ENCODE measurements at regions not wholly inside any gene's neighbourhood (a gene's known extent, or its start where the extent isn't known, plus 50 kb on each side); places are given as distances from the start of the nearest gene placed in this dataset.

DNA sequence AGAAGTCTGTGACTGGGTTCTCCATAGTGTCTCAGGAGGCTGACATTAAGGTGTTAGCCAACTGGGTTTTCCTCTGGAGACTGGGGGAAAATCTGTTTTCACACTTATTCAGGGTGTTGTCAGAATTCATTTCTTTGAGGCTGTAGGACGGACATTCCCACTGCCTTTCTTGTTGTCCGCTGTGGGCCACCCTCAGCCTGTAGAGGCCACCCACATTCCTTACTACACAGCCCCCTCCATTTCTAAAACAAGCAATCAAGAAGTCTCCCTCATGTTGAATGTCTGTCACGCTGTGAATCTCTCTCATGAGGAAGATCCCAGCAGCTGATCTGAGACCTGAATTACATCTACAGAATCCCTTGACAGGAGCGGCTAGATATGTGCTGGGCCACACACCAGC lies 295.5 kb upstream of the RUNX1 start:
- ChIA-PET POLR2A (no interaction called here), CTCF (no interaction called here)
- TF ChIP-seq, protein P1, sequence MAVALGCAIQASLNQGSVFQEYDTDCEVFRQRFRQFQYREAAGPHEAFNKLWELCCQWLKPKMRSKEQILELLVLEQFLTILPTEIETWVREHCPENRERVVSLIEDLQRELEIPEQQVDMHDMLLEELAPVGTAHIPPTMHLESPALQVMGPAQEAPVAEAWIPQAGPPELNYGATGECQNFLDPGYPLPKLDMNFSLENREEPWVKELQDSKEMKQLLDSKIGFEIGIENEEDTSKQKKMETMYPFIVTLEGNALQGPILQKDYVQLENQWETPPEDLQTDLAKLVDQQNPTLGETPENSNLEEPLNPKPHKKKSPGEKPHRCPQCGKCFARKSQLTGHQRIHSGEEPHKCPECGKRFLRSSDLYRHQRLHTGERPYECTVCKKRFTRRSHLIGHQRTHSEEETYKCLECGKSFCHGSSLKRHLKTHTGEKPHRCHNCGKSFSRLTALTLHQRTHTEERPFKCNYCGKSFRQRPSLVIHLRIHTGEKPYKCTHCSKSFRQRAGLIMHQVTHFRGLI (tag by site-specific recombination; IDR thresholded peaks at IDR 0.05) = no peak
- TF ChIP-seq ZNF626 (tag by site-specific recombination; IDR thresholded peaks at IDR 0.05) = no peak
- TF ChIP-seq ZEB2 (tag by site-specific recombination; IDR thresholded peaks at IDR 0.05) = no peak
- no peaks in the 10 kb centered on the region for H3K9me3 ChIP-seq (ENCODE audit: control insufficient read depth, insufficient read depth, low read depth, low read length)
- no peak overlapping the region for H3K4me3 ChIP-seq (ENCODE audit: low read depth, low read length)
- no peak overlapping the region for H3K27ac ChIP-seq (ENCODE audit: extremely low read depth, low read depth, low read length)
- no peaks in the 10 kb centered on the region for H3K4me1 ChIP-seq (ENCODE audit: control insufficient read depth, insufficient read depth, low read length)
- H3K36me3 ChIP-seq (ENCODE audit: control insufficient read depth in 2 of 2, insufficient read depth in 1 of 2, low read length in 2 of 2) = no peaks in the 10 kb centered on the region

DNA sequence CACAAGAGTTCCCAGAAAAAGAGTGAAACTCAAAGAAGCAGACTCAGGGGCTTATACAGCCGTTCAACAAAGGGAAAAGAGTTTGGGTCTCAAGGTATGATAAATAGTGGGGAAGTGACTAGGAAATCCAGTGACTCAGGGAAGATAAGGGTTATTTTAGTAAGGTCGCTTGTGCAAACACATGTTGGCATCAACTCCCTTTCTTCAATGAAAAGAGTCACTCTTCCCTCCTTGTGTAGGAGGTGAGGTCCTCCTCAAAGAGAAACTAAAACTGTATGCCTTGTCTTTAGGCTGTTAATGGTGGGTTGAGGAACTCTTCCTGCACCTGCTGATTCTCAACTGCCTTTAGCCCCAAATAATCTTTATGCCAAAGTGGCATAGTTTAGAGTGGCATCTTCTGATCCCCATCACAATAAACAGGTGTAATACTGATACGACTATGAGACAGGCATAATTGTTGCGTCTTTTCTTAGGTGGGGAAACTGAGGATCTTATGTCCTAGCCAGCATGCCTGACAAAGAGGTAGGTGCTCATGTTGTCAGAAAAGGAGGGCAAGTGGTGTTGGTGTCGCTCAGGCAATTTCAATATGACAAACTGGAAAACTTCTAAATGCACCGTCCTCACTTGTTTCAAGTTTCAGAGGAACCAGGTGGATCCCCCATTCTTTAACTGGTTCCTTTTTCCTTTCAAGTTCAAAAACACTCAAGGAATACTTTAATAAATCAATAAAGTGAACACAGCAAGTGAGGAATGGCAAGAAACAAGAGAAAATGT lies 294.1 kb upstream of the RUNX1 start:
- H3K4me1 ChIP-seq (ENCODE audit: control insufficient read depth, insufficient read depth, low read length) = no peaks in the 10 kb centered on the region
- TF ChIP-seq ZBTB8A (tag by site-specific recombination; IDR thresholded peaks at IDR 0.05) (no peak), ZNF10 (tag by site-specific recombination; IDR thresholded peaks at IDR 0.05) (peak; percentile 34; the same call in 1 of the 2 replicates)
- no peak overlapping the region for H3K27ac ChIP-seq (ENCODE audit: extremely low read depth, low read depth, low read length)
- H3K4me3 ChIP-seq (ENCODE audit: low read depth, low read length) = no peak overlapping the region
- H3K9me3 ChIP-seq (ENCODE audit: control insufficient read depth, insufficient read depth, low read depth, low read length) = no peaks in the 10 kb centered on the region
- CTCF ChIA-PET = no interaction called here
- no peaks in the 10 kb centered on the region for H3K36me3 ChIP-seq (ENCODE audit: control insufficient read depth in 2 of 2, insufficient read depth in 1 of 2, low read length in 2 of 2)
- POLR2A ChIA-PET = no interaction called here

DNA sequence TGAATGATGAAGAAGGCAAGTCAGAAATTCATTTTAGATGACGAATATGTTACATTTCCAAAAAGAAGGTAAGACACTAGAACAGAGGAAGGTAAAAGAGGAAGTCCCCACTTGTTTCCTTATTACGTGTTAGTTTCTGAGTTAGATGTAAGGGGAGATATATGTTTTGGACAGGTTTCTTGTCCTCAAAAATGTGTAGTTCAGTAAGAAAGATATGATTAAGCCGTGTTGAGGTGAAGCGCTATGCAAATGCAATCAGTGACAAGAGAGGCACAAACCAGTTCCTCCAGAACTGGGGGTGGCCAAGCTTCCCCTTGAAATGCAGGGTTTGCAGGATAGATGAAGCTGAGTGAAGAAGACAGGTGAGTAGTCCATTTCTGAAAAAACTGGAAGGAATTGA lies 293.3 kb upstream of the RUNX1 start:
- no peak overlapping the region for H3K4me3 ChIP-seq (ENCODE audit: low read depth, low read length)
- H3K36me3 ChIP-seq (ENCODE audit: control insufficient read depth in 2 of 2, insufficient read depth in 1 of 2, low read length in 2 of 2) = no peaks in the 10 kb centered on the region
- no peak overlapping the region for H3K27ac ChIP-seq (ENCODE audit: extremely low read depth, low read depth, low read length)
- POLR2A ChIA-PET = no interaction called here
- no peaks in the 10 kb centered on the region for H3K4me1 ChIP-seq (ENCODE audit: control insufficient read depth, insufficient read depth, low read length)
- CTCF ChIA-PET = no interaction called here
- TF ChIP-seq, protein P2, sequence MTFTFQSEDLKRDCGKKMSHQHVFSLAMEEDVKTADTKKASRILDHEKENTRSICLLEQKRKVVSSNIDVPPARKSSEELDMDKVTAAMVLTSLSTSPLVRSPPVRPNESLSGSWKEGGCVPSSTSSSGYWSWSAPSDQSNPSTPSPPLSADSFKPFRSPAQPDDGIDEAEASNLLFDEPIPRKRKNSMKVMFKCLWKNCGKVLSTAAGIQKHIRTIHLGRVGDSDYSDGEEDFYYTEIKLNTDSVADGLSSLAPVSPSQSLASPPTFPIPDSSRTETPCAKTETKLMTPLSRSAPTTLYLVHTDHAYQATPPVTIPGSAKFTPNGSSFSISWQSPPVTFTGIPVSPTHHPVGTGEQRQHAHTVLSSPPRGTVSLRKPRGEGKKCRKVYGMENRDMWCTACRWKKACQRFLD (tag by site-specific recombination; IDR thresholded peaks at IDR 0.05) = no peak
- TF ChIP-seq ZFP3 (tag by site-specific recombination; IDR thresholded peaks at IDR 0.05; ENCODE audit: low read depth) (no peak), MEIS1 (CRISPR knock-in tag; IDR thresholded peaks at IDR 0.05; ENCODE audit: borderline replicate concordance) (no peak), ZBTB17 (tag by site-specific recombination; IDR thresholded peaks at IDR 0.05) (no peak), ZFP69B (tag by site-specific recombination; IDR thresholded peaks at IDR 0.05) (no peak), ZNF114 (tag by site-specific recombination; IDR thresholded peaks at IDR 0.05) (no peak), ZNF501 (tag by site-specific recombination; IDR thresholded peaks at IDR 0.05) (no peak), ZNF19 (tag by site-specific recombination; IDR thresholded peaks at IDR 0.05; ENCODE audit: low read depth) (no peak)
- TF ChIP-seq, protein P3, sequence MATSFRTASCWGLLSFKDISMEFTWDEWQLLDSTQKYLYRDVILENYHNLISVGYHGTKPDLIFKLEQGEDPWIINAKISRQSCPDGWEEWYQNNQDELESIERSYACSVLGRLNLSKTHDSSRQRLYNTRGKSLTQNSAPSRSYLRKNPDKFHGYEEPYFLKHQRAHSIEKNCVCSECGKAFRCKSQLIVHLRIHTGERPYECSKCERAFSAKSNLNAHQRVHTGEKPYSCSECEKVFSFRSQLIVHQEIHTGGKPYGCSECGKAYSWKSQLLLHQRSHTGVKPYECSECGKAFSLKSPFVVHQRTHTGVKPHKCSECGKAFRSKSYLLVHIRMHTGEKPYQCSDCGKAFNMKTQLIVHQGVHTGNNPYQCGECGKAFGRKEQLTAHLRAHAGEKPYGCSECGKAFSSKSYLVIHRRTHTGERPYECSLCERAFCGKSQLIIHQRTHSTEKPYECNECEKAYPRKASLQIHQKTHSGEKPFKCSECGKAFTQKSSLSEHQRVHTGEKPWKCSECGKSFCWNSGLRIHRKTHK (tag by site-specific recombination; IDR thresholded peaks at IDR 0.05) = no peak
- TF ChIP-seq, protein P4, sequence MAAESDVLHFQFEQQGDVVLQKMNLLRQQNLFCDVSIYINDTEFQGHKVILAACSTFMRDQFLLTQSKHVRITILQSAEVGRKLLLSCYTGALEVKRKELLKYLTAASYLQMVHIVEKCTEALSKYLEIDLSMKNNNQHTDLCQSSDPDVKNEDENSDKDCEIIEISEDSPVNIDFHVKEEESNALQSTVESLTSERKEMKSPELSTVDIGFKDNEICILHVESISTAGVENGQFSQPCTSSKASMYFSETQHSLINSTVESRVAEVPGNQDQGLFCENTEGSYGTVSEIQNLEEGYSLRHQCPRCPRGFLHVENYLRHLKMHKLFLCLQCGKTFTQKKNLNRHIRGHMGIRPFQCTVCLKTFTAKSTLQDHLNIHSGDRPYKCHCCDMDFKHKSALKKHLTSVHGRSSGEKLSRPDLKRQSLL (tag by site-specific recombination; IDR thresholded peaks at IDR 0.05) = no peak
- no peaks in the 10 kb centered on the region for H3K9me3 ChIP-seq (ENCODE audit: control insufficient read depth, insufficient read depth, low read depth, low read length)

Measured in HEK293 (cell line).